ENCODE measurements at regions not wholly inside any gene's neighbourhood (a gene's known extent, or its start where the extent isn't known, plus 50 kb on each side); places are given as distances from the start of the nearest gene placed in this dataset.
"Not testable (repeated sequence)": the region's sequence is repeated elsewhere in the genome, so short reads cannot be mapped to it uniquely, and the experiment has no call there.

- FAIRE-seq: no peak
- TF ChIP-seq TAF1 (IDR thresholded peaks at IDR 0.05; ENCODE audit: borderline replicate concordance, low read depth, low read length) (no peak), POLR2AphosphoS5 (IDR thresholded peaks at IDR 0.05; ENCODE audit: low read depth, low read length) (no peak), POLR2A (IDR thresholded peaks at IDR 0.05; ENCODE audit: low read depth, low read length) (no peak)
- no peak for DNase-seq (ENCODE audit: insufficient read length)
Observed at GRCh38 chr16:52141871-52142270, 405.1 kb downstream of the TOX3 start.

GRCh38 chr16:52128361-52128760, 418.6 kb downstream of the TOX3 start:
- DNase-seq (ENCODE audit: insufficient read length): no peak
- no peak for FAIRE-seq
- TF ChIP-seq POLR2A (IDR thresholded peaks at IDR 0.05; ENCODE audit: low read depth, low read length) (no peak), TAF1 (IDR thresholded peaks at IDR 0.05; ENCODE audit: borderline replicate concordance, low read depth, low read length) (no peak), POLR2AphosphoS5 (IDR thresholded peaks at IDR 0.05; ENCODE audit: low read depth, low read length) (no peak)

GRCh38 chr16:52123842-52124241, 423.1 kb downstream of the TOX3 start:
- no peak for FAIRE-seq
- TF ChIP-seq POLR2A (IDR thresholded peaks at IDR 0.05; ENCODE audit: low read depth, low read length): no peak
- no peak for TF ChIP-seq TAF1 (IDR thresholded peaks at IDR 0.05; ENCODE audit: borderline replicate concordance, low read depth, low read length)
- TF ChIP-seq POLR2AphosphoS5 (IDR thresholded peaks at IDR 0.05; ENCODE audit: low read depth, low read length): no peak
- no peak for DNase-seq (ENCODE audit: insufficient read length)

GRCh38 chr16:52123061-52123839, 423.7 kb downstream of the TOX3 start:
- FAIRE-seq: no peak

DNA sequence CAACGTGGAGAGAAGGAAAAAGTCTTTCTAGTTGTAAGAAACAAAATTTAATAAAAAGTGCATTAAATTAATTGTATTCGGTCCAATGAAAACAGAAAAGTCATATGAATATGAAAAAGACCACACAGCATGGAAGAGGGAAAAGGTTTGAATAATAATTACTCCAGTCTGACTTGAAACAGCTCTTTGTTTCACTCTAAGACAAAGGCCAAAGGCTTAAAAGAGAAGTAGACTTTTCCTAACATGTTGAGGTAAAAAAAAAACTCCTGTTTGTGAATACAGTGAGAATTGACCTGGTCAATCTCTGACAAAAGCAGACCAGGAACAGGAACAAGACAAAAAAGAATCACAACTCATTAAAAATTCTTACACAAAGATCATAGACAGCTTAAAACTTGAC, 429.8 kb downstream of the TOX3 start:
- FAIRE-seq (no peak), DNase-seq (ENCODE audit: insufficient read length) (no peak)
- no peak for TF ChIP-seq POLR2A (IDR thresholded peaks at IDR 0.05; ENCODE audit: low read depth, low read length)
- TF ChIP-seq TAF1 (IDR thresholded peaks at IDR 0.05; ENCODE audit: borderline replicate concordance, low read depth, low read length): no peak
- no peak for TF ChIP-seq POLR2AphosphoS5 (IDR thresholded peaks at IDR 0.05; ENCODE audit: low read depth, low read length)

More at GRCh38 chr16:52123061-52123839, 423.7 kb downstream of the TOX3 start:
- TF ChIP-seq POLR2AphosphoS5 (IDR thresholded peaks at IDR 0.05; ENCODE audit: low read depth, low read length) (no peak), POLR2A (IDR thresholded peaks at IDR 0.05; ENCODE audit: low read depth, low read length) (no peak), TAF1 (IDR thresholded peaks at IDR 0.05; ENCODE audit: borderline replicate concordance, low read depth, low read length) (no peak)
- no peak for DNase-seq (ENCODE audit: insufficient read length)

- no peak for DNase-seq (ENCODE audit: insufficient read length)
- no peak for FAIRE-seq
- TF ChIP-seq POLR2AphosphoS5 (IDR thresholded peaks at IDR 0.05; ENCODE audit: low read depth, low read length): no peak
- no peak for TF ChIP-seq POLR2A (IDR thresholded peaks at IDR 0.05; ENCODE audit: low read depth, low read length)
- TF ChIP-seq TAF1 (IDR thresholded peaks at IDR 0.05; ENCODE audit: borderline replicate concordance, low read depth, low read length): no peak
Observed at GRCh38 chr16:52114379-52114778, 432.6 kb downstream of the TOX3 start.

- DNase-seq (ENCODE audit: insufficient read length) (no peak), FAIRE-seq (no peak)
- TF ChIP-seq TAF1 (IDR thresholded peaks at IDR 0.05; ENCODE audit: borderline replicate concordance, low read depth, low read length) (no peak), POLR2AphosphoS5 (IDR thresholded peaks at IDR 0.05; ENCODE audit: low read depth, low read length) (no peak), POLR2A (IDR thresholded peaks at IDR 0.05; ENCODE audit: low read depth, low read length) (no peak)
Observed at GRCh38 chr16:52113533-52114183, 433.3 kb downstream of the TOX3 start.

GRCh38 chr16:52104993-52105392, 441.9 kb downstream of the TOX3 start:
- not testable (repeated sequence) for FAIRE-seq; DNase-seq (ENCODE audit: insufficient read length)

DNA sequence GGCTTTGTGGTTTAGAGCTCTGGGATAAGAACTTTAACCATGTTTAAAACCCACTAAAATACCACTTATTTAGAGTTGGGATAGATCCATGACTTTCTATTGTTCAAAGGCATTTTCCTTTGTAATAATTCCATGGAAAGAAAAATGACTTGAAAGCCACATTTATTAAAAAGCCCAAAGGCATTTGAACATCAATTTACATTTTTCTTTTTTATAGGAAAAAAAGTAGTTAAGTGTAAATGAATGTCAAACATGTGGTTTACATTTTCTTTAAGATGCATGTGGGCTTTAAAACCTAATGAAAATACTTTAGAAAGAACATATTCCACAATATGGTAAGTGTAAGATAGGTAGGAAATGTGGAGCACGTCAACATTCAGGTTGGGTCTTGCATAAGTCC, 443.2 kb downstream of the TOX3 start:
- FAIRE-seq (no peak), DNase-seq (ENCODE audit: insufficient read length) (no peak)
- no peak for TF ChIP-seq POLR2AphosphoS5 (IDR thresholded peaks at IDR 0.05; ENCODE audit: low read depth, low read length)
- no peak for TF ChIP-seq POLR2A (IDR thresholded peaks at IDR 0.05; ENCODE audit: low read depth, low read length)
- no peak for TF ChIP-seq TAF1 (IDR thresholded peaks at IDR 0.05; ENCODE audit: borderline replicate concordance, low read depth, low read length)

- FAIRE-seq (no peak), DNase-seq (ENCODE audit: insufficient read length) (no peak)
- TF ChIP-seq TAF1 (IDR thresholded peaks at IDR 0.05; ENCODE audit: borderline replicate concordance, low read depth, low read length) (no peak), POLR2A (IDR thresholded peaks at IDR 0.05; ENCODE audit: low read depth, low read length) (no peak), POLR2AphosphoS5 (IDR thresholded peaks at IDR 0.05; ENCODE audit: low read depth, low read length) (no peak)
Observed at GRCh38 chr16:52101246-52101645, 445.7 kb downstream of the TOX3 start.

GRCh38 chr16:52099382-52099781, 447.6 kb downstream of the TOX3 start:
- TF ChIP-seq TAF1 (IDR thresholded peaks at IDR 0.05; ENCODE audit: borderline replicate concordance, low read depth, low read length) (no peak), POLR2AphosphoS5 (IDR thresholded peaks at IDR 0.05; ENCODE audit: low read depth, low read length) (no peak), POLR2A (IDR thresholded peaks at IDR 0.05; ENCODE audit: low read depth, low read length) (no peak)
- DNase-seq (ENCODE audit: insufficient read length): no peak
- FAIRE-seq: no peak

- FAIRE-seq: no peak
- TF ChIP-seq POLR2AphosphoS5 (IDR thresholded peaks at IDR 0.05; ENCODE audit: low read depth, low read length) (no peak), POLR2A (IDR thresholded peaks at IDR 0.05; ENCODE audit: low read depth, low read length) (no peak), TAF1 (IDR thresholded peaks at IDR 0.05; ENCODE audit: borderline replicate concordance, low read depth, low read length) (no peak)
- no peak for DNase-seq (ENCODE audit: insufficient read length)
Observed at GRCh38 chr16:52095471-52095870, 451.5 kb downstream of the TOX3 start.

Data from GM12892 (cell line).